Tibial nerve (tissue), 4 donors: ENCODE measurements at regions not wholly inside any gene's neighbourhood (a gene's known extent, or its start where the extent isn't known, plus 50 kb on each side); places are given as distances from the start of the nearest gene placed in this dataset.

Source experiments
- DNase-seq, 2 donors: peaks; one replicate each; pipeline ENCODE4 v3.0.0-alpha.2; 2019; ENCODE audit warnings: low spot score in 2 of 2
- H3K27ac ChIP-seq, 4 donors: fragments of 200-600 bp; sonication (generic) in 3 of 4; one replicate each; pipeline ENCODE4 v1.5.1; 2017 to 2019; ENCODE audit warnings: mild to moderate bottlenecking in 1 of 4
- H3K27me3 ChIP-seq, 2 donors: fragments of 200-600 bp; sonication (generic) in 1 of 2; one replicate each; pipeline versions ENCODE4 v1.5.1 to v1.6.0; 2017 to 2019
- H3K36me3 ChIP-seq, 3 donors: fragments of 200-600 bp; sonication (generic); one replicate each; pipeline ENCODE4 v1.5.1; 2018 to 2019
- H3K4me1 ChIP-seq, 4 donors: fragments of 200-600 bp; sonication (generic) in 3 of 4; one replicate each; pipeline ENCODE4 v1.5.1; 2017 to 2019
- H3K4me3 ChIP-seq, 4 donors: fragments of 200-600 bp; sonication (generic) in 3 of 4; one replicate each; pipeline ENCODE4 v1.5.1; 2017 to 2019; ENCODE audit warnings: mild to moderate bottlenecking in 1 of 4, moderate library complexity in 1 of 4
- H3K9me3 ChIP-seq, 4 donors: fragments of 200-600 bp; sonication (generic) in 3 of 4; one replicate each; pipeline ENCODE4 v1.5.1; 2017 to 2019
- CTCF ChIP-seq, 5 experiments: fragments of 200-600 bp in 3 of 5; fragments of 450-650 bp in 2 of 5; sonication (generic) in 3 of 5; IDR thresholded peaks; one replicate each; pipeline ENCODE4 v1.5.1; 2016 to 2019; ENCODE audit warnings: antibody characterized with exemption in 5 of 5, mild to moderate bottlenecking in 3 of 5, moderate library complexity in 2 of 5
- EP300 ChIP-seq, 2 donors: sonication (generic); formaldehyde crosslinking; IDR thresholded peaks; one replicate each; pipeline ENCODE4 v1.6.1; 2017; ENCODE audit warnings: antibody characterized with exemption in 2 of 2, mild to moderate bottlenecking in 1 of 2
- POLR2A ChIP-seq, 2 donors: fragments of 450-650 bp; IDR thresholded peaks; one replicate each; pipeline ENCODE4 v1.6.1; 2017; ENCODE audit warnings: antibody characterized with exemption in 2 of 2, mild to moderate bottlenecking in 2 of 2, moderate library complexity in 2 of 2
- WGBS, 2 donors: methylation state at CpG; one replicate each; pipeline ENCODE4 v1.1.5; 2018; 5-methylcytosine and 5-hydroxymethylcytosine counted together

DNA sequence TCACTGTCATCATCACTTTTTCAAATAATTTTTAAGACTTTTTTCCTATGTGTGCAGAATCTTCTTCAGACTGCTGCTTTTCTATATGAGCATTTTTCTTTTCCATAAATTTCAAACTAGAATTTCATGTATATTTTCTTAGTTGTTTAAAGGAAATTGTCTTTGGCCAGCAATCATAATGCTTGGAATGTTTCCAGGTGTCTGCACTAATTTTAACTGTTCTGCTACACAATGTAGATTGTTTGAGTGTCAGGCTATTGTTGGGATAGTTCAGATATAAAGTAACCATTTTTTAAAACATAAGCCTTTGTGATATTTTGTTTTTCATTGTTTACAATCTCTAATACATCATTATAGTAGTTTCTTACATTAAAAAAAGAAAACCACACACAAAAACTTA, 1418.5 kb downstream of the EFNB2 start:
- no peak for DNase-seq
- Histone ChIP-seq H3K27me3 (no peaks in the 10 kb centered on the region), H3K36me3 (no peaks in the 10 kb centered on the region), H3K9me3 (peaks cover 0 to 18% (median 0%) of the 10 kb centered on the region in 4 donors), H3K27ac (no peak overlapping the region), H3K4me1 (no peaks in the 10 kb centered on the region), H3K4me3 (no peak overlapping the region)
- TF ChIP-seq EP300 (IDR thresholded peaks at IDR 0.05), result no peak
- TF ChIP-seq CTCF (IDR thresholded peaks at IDR 0.05), result no peak
- TF ChIP-seq POLR2A (IDR thresholded peaks at IDR 0.05), result no peak

- no peak for TF ChIP-seq CTCF (IDR thresholded peaks at IDR 0.05)
- TF ChIP-seq POLR2A (IDR thresholded peaks at IDR 0.05), result no peak
- no peak for TF ChIP-seq EP300 (IDR thresholded peaks at IDR 0.05)
- Histone ChIP-seq H3K9me3 (peaks cover 0 to 18% (median 0%) of the 10 kb centered on the region in 4 donors), H3K36me3 (no peaks in the 10 kb centered on the region), H3K4me1 (no peaks in the 10 kb centered on the region), H3K27me3 (no peaks in the 10 kb centered on the region), H3K4me3 (no peak overlapping the region), H3K27ac (no peak overlapping the region)
- DNase-seq, result no peak
- 88 to 96% methylated on average over 4 of the region's 4 CpGs for WGBS, 2 donors
Observed at GRCh38 chr13:105112561-105112960, 1422.9 kb downstream of the EFNB2 start.

DNA sequence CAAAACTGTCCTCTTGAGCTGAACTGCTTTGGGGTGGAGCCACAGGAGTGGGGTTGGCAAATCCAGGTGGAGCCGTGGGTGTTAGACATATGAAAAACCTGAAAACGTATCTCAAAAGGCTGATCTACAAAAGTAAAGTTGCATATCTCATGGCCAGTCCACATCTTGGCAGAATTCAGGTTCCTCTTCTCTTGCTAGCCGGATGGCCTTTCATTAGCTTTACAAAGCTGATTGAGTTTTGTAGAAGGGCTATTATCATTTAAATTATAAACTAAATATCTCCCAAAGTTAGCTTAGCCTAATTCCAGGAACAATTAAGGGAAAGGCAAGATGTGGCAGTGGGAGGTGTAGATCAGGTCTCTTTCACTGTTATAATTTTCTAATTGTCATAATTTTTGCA, 1427.7 kb downstream of the EFNB2 start:
- DNase-seq, result no peak
- Histone ChIP-seq H3K27me3 (no peaks in the 10 kb centered on the region), H3K36me3 (no peaks in the 10 kb centered on the region), H3K4me3 (no peak overlapping the region), H3K27ac (no peak overlapping the region), H3K9me3 (peaks cover 0 to 2% (median 0%) of the 10 kb centered on the region in 4 donors), H3K4me1 (no peaks in the 10 kb centered on the region)
- WGBS, 2 donors, result 93 to 94% methylated on average over 3 of the region's 3 CpGs
- TF ChIP-seq EP300 (IDR thresholded peaks at IDR 0.05), result no peak
- TF ChIP-seq POLR2A (IDR thresholded peaks at IDR 0.05), result no peak
- TF ChIP-seq CTCF (IDR thresholded peaks at IDR 0.05), result no peak

- Histone ChIP-seq H3K9me3 (no peaks in the 10 kb centered on the region), H3K4me1 (no peaks in the 10 kb centered on the region), H3K27me3 (no peaks in the 10 kb centered on the region), H3K4me3 (no peak overlapping the region), H3K27ac (no peak overlapping the region), H3K36me3 (no peaks in the 10 kb centered on the region)
- 82% methylated on average over 4 of the region's 4 CpGs for WGBS, 2 donors
- DNase-seq, result no peak
- TF ChIP-seq EP300 (IDR thresholded peaks at IDR 0.05) (no peak), CTCF (IDR thresholded peaks at IDR 0.05) (no peak), POLR2A (IDR thresholded peaks at IDR 0.05) (no peak)
Observed at GRCh38 chr13:105105471-105105870, 1430.0 kb downstream of the EFNB2 start.

DNA sequence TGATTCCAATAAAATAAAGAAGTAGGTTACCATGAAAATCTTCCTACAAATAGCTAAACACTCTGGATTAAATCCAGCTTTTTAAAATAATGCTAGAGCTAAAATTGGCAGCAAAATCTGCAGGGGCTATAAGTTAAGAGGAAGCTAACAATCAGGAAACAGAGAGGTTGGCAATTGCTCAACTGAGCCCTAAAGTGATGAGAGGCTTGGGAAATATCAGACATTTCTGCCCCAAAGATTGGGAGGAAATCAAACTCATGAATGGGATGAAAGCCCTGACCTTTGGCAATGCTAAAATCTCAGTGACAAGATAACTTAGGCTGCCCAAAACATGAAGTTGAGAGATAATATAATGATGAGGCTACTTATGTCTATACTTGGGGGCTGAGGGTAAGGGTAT, 1437.9 kb downstream of the EFNB2 start:
- H3K36me3 ChIP-seq, result no peaks in the 10 kb centered on the region
- no peak for DNase-seq
- H3K27ac ChIP-seq, result no peak overlapping the region
- no peak overlapping the region for H3K4me3 ChIP-seq
- TF ChIP-seq EP300 (IDR thresholded peaks at IDR 0.05) (no peak), POLR2A (IDR thresholded peaks at IDR 0.05) (no peak), CTCF (IDR thresholded peaks at IDR 0.05) (no peak)
- H3K27me3 ChIP-seq, result no peaks in the 10 kb centered on the region
- no peaks in the 10 kb centered on the region for H3K9me3 ChIP-seq
- H3K4me1 ChIP-seq, result no peaks in the 10 kb centered on the region
